Heart right ventricle (tissue), 16 donors: ENCODE measurements at regions not wholly inside any gene's neighbourhood (a gene's known extent, or its start where the extent isn't known, plus 50 kb on each side); places are given as distances from the start of the nearest gene placed in this dataset.

ENCODE experiments used
- ATAC-seq, 8 donors: fragments of 200-7000 bp; cut with Tn5 transposase; one replicate each; pipeline ENCODE4 v1.9.1; 2020; ENCODE audit warnings: mild to moderate bottlenecking in 8 of 8, moderate library complexity in 8 of 8, moderate number of reproducible peaks in 1 of 8
- DNase-seq, 2 donors: peaks; one replicate each; pipeline ENCODE4 v3.0.0-alpha.2; 2020
- H3K27ac ChIP-seq, 10 donors: fragments of 200-600 bp; sonication (generic) in 2 of 10; one replicate each; pipeline versions ENCODE4 v1.5.0 to v1.8.0; 2020 to 2022; ENCODE audit warnings: mild to moderate bottlenecking in 3 of 10
- H3K27me3 ChIP-seq, 7 donors: fragments of 200-600 bp; one replicate each; pipeline ENCODE4 v1.8.0; 2021 to 2022; ENCODE audit warnings: mild to moderate bottlenecking in 2 of 7
- H3K36me3 ChIP-seq, 9 donors: fragments of 200-600 bp; sonication (generic) in 1 of 9; one replicate each; pipeline versions ENCODE4 v1.5.0 to v1.8.0; 2020 to 2022; ENCODE audit warnings: mild to moderate bottlenecking in 2 of 9
- H3K4me1 ChIP-seq, 9 donors: fragments of 200-600 bp; sonication (generic) in 1 of 9; one replicate each; pipeline versions ENCODE4 v1.5.0 to v1.8.0; 2020 to 2022; ENCODE audit warnings: mild to moderate bottlenecking in 4 of 9
- H3K4me3 ChIP-seq, 10 donors: fragments of 200-600 bp; sonication (generic) in 2 of 10; one replicate each; pipeline versions ENCODE4 v1.5.0 to v1.8.0; 2020 to 2022; ENCODE audit warnings: mild to moderate bottlenecking in 7 of 10, moderate library complexity in 2 of 10
- H3K9me3 ChIP-seq, 11 donors: fragments of 200-600 bp in 10 of 11; sonication (generic) in 2 of 11; one replicate each; pipeline versions ENCODE4 v1.5.0 to v1.8.0; 2013 to 2022; ENCODE audit warnings: mild to moderate bottlenecking in 2 of 11, control low read depth in 1 of 11, moderate library complexity in 1 of 11
- CTCF ChIP-seq, 9 donors: fragments of 200-600 bp; sonication (generic) in 2 of 9; IDR thresholded peaks; one replicate each; pipeline versions ENCODE4 v1.5.0 to v1.8.0; 2021 to 2022; ENCODE audit warnings: antibody characterized with exemption in 9 of 9, mild to moderate bottlenecking in 5 of 9, moderate library complexity in 1 of 9
- WGBS, 2 donors: extraction: QIAGEN DNeasy Blood & Tissue Kit; methylation state at CpG; one replicate each; pipeline ENCODE4 v1.1.7; 2013; ENCODE audit warnings: inconsistent platforms in 1 of 2; 5-methylcytosine and 5-hydroxymethylcytosine counted together
- intact Hi-C, 10 donors: fragments of 100-400 bp; cut with DNase I; formaldehyde crosslinking; loops; one replicate each; pipeline versions ENCODE4 v1.11.1 to v1.14.2; 2022
- donor health status: Arrhythmogenic right ventricular cardiomyopathy.
- donor health status: ischemic (EF 13 %, LVEDD 7.1; RV severe dilation, severe dysfunction).
- donor health status: healthy with polysubstance abuse.
- donor health status: DM: no; HTN: yes; CAD: no.
- donor health status: DM: no; HTN: no; CAD: no.
- donor health status: ischemic (EF 25% LVEDD 6.9; RV normal size, moderate dysfunction).
- donor health status: ischemic (EF 25% LVEDD 5.7; RV mildly dilated, moderate dysfunction).
- donor health status: healthy.
- donor health status: DM: yes; HTN: yes; CAD: no.
- donor health status: Ischemic cardiomyopathy.
- donor health status: ischemic (EF 35%, LVEDD 5.7; RV mildly dilated, moderate dysfunction).
- donor health status: nonischemic (EF 11% LVEDD 7.7; RV severe dilation, severe dysfunction).
- donor health status: DM: yes; HTN: yes; CAD: no.
- donor health status: PGD.
- donor health status: ischemic (EF 29% LVEDD 5.4; RV normal size, mild dysfunction).
- donor health status: nonischemic (EF 23%, LVEDD 6.1; RV moderate dilation, normal function).

- no peak overlapping the region for H3K27ac ChIP-seq
- intact Hi-C loops, result no loop called here
- peaks cover 0 to 7% (median 0%) of the 10 kb centered on the region in 7 donors for H3K27me3 ChIP-seq
- no peaks in the 10 kb centered on the region for H3K36me3 ChIP-seq
- no peaks in the 10 kb centered on the region for H3K4me1 ChIP-seq
- H3K4me3 ChIP-seq, result no peak overlapping the region
- no peak for TF ChIP-seq CTCF (IDR thresholded peaks at IDR 0.05)
- WGBS, 2 donors, result 72 to 77% methylated on average over 2 of the region's 2 CpGs
- no peak for ATAC-seq
- H3K9me3 ChIP-seq, result no peaks in the 10 kb centered on the region
- no peak for DNase-seq
Measured at GRCh38 chr6:79797912-79798311, 149.4 kb downstream of the ELOVL4 start.

GRCh38 chr6:79797163-79797764, 150.1 kb downstream of the ELOVL4 start:
- Histone ChIP-seq H3K4me1 (no peaks in the 10 kb centered on the region), H3K27ac (no peak overlapping the region), H3K4me3 (no peak overlapping the region), H3K36me3 (no peaks in the 10 kb centered on the region), H3K27me3 (peaks cover 0 to 7% (median 0%) of the 10 kb centered on the region in 7 donors), H3K9me3 (no peaks in the 10 kb centered on the region)
- 93 to 98% methylated on average over 3 of the region's 3 CpGs for WGBS, 2 donors
- intact Hi-C loops, result no loop called here
- ATAC-seq (no peak), DNase-seq (no peak)
- TF ChIP-seq CTCF (IDR thresholded peaks at IDR 0.05), result no peak

- no peaks in the 10 kb centered on the region for H3K36me3 ChIP-seq
- no peaks in the 10 kb centered on the region for H3K4me1 ChIP-seq
- ATAC-seq, result no peak
- peaks cover 0 to 4% (median 0%) of the 10 kb centered on the region in 7 donors for H3K27me3 ChIP-seq
- no peak overlapping the region for H3K4me3 ChIP-seq
- H3K9me3 ChIP-seq, result no peaks in the 10 kb centered on the region
- intact Hi-C loops, result no loop called here
- no peak for DNase-seq
- no peak overlapping the region for H3K27ac ChIP-seq
- 59 to 62% methylated on average over 2 of the region's 2 CpGs for WGBS, 2 donors
- no peak for TF ChIP-seq CTCF (IDR thresholded peaks at IDR 0.05)
Measured at GRCh38 chr6:79796197-79796596, 151.2 kb downstream of the ELOVL4 start.

GRCh38 chr6:79789896-79790295, 157.5 kb downstream of the ELOVL4 start:
- intact Hi-C loops, result no loop called here

More at GRCh38 chr6:79789896-79790295, 157.5 kb downstream of the ELOVL4 start:
- DNase-seq, result no peak
- H3K36me3 ChIP-seq, result no peaks in the 10 kb centered on the region
- no peak overlapping the region for H3K27ac ChIP-seq
- 91 to 93% methylated on average over 5 of the region's 5 CpGs for WGBS, 2 donors
- no peak for TF ChIP-seq CTCF (IDR thresholded peaks at IDR 0.05)
- no peak for ATAC-seq
- no peaks in the 10 kb centered on the region for H3K27me3 ChIP-seq
- no peak overlapping the region for H3K4me3 ChIP-seq
- H3K4me1 ChIP-seq, result no peaks in the 10 kb centered on the region
- no peaks in the 10 kb centered on the region for H3K9me3 ChIP-seq
